GM19395 (cell line): ENCODE measurements at regions not wholly inside any gene's neighbourhood (a gene's known extent, or its start where the extent isn't known, plus 50 kb on each side); places are given as distances from the start of the nearest gene placed in this dataset.

ENCODE experiments used
- ATAC-seq: cut with Tn5 transposase; IDR thresholded peaks from one replicate; pipeline ENCODE4 v1.9.1; 2021; ENCODE audit warnings: mild to moderate bottlenecking, moderate library complexity; ENCODE audit not compliant: unreplicated experiment

GRCh38 chr16:85480727-85481101 is 132.4 kb upstream of the GSE1 start:
- no peak for ATAC-seq

- ATAC-seq, result no peak
Measured at GRCh38 chr16:85481206-85481605, 131.9 kb upstream of the GSE1 start.

GRCh38 chr16:85481738-85482137 is 131.4 kb upstream of the GSE1 start:
- ATAC-seq, result no peak

- ATAC-seq, result no peak
Measured at GRCh38 chr16:85483424-85483823, 129.7 kb upstream of the GSE1 start.

GRCh38 chr16:85484347-85485300 is 128.5 kb upstream of the GSE1 start:
- ATAC-seq, result no peak

GRCh38 chr16:85485379-85485778 is 127.7 kb upstream of the GSE1 start:
- ATAC-seq, result no peak

- no peak for ATAC-seq
Measured at GRCh38 chr16:85486256-85486915, 126.7 kb upstream of the GSE1 start.

GRCh38 chr16:85488414-85488813 is 124.7 kb upstream of the GSE1 start:
- ATAC-seq, result no peak

GRCh38 chr16:85490407-85491057 is 122.6 kb upstream of the GSE1 start:
- no peak for ATAC-seq

- ATAC-seq, result no peak
Measured at GRCh38 chr16:85491058-85491771, 121.9 kb upstream of the GSE1 start.

- no peak for ATAC-seq
Measured at GRCh38 chr16:85491798-85492294, 121.3 kb upstream of the GSE1 start.

- no peak for ATAC-seq
Measured at GRCh38 chr16:85492295-85492864, 120.7 kb upstream of the GSE1 start.

GRCh38 chr16:85494315-85494714 is 118.8 kb upstream of the GSE1 start:
- ATAC-seq, result no peak

- no peak for ATAC-seq
Measured at GRCh38 chr16:85495259-85495658, 117.9 kb upstream of the GSE1 start.

- no peak for ATAC-seq
Measured at GRCh38 chr16:85495823-85496538, 117.1 kb upstream of the GSE1 start.

GRCh38 chr16:85497622-85498314 is 115.4 kb upstream of the GSE1 start:
- no peak for ATAC-seq

GRCh38 chr16:85498607-85499006 is 114.5 kb upstream of the GSE1 start:
- no peak for ATAC-seq

GRCh38 chr16:85500220-85500619 is 112.9 kb upstream of the GSE1 start:
- no peak for ATAC-seq

GRCh38 chr16:85501900-85502299 is 111.2 kb upstream of the GSE1 start:
- ATAC-seq, result no peak
